ENCODE measurements at regions not wholly inside any gene's neighbourhood (a gene's known extent, or its start where the extent isn't known, plus 50 kb on each side); places are given as distances from the start of the nearest gene placed in this dataset.

GRCh38 chr5:114949756-114950155 lies 220.0 kb downstream of the TRIM36 start:
- no TSS peak for BruUV-seq (replicated peaks)
- Histone ChIP-seq H3K4me2 (ENCODE audit: control insufficient read depth, insufficient read depth) (no peak overlapping the region), H3K79me2 (ENCODE audit: control insufficient read depth, insufficient read depth, low read length) (no peaks in the 10 kb centered on the region), H3K9me3 (replicated peaks; ENCODE audit: control insufficient read depth, insufficient read depth, low read length) (no peaks in the 10 kb centered on the region; the same call in 2 of the 3 replicates), H2AFZ (ENCODE audit: control insufficient read depth, low read depth, low read length) (no peak overlapping the region), H3K9ac (ENCODE audit: control insufficient read depth, insufficient read depth, low read length) (no peak overlapping the region), H4K20me1 (ENCODE audit: control insufficient read depth, insufficient read depth) (no peaks in the 10 kb centered on the region), H3K27me3 (replicated peaks in 1 of 2; ENCODE audit: control insufficient read depth in 2 of 2, insufficient read depth in 2 of 2, low read length in 1 of 2) (no peaks in the 10 kb centered on the region), H3K4me1 (ENCODE audit: control insufficient read depth, insufficient read depth, low read length) (no peaks in the 10 kb centered on the region), H3K27ac (ENCODE audit: control insufficient read depth, insufficient read depth) (no peak overlapping the region), H3K36me3 (ENCODE audit: control insufficient read depth in 2 of 2, insufficient read depth in 2 of 2, low read length in 1 of 2) (no peaks in the 10 kb centered on the region), H3K4me3 (no peak overlapping the region)
- FAIRE-seq, result no peak
- SMC1A ChIA-PET (ENCODE audit: uncharacterized antibody, unreplicated experiment), result interaction anchor here (0.6 to 1.6 kb wide), 3 partner anchors 21 to 584 kb away, joined by 3 to 4 read pairs (median 3); no protein-coding TSS in a partner anchor
- no peak for DNase-seq (ENCODE audit: low read depth, low spot score)
- in situ Hi-C loops (cut with MboI) (no loop called here), intact Hi-C loops (cut with micrococcal nuclease; ENCODE audit: unreplicated experiment) (no loop called here)
- ATAC-seq, result no peak
- RAD21 ChIA-PET (ENCODE audit: unreplicated experiment), result no interaction called here
- CTCF ChIA-PET, result no interaction called here
- no peak for TF ChIP-seq SREBF1 (IDR thresholded peaks at IDR 0.05; ENCODE audit: low read length)
- no peak for TF ChIP-seq NFYA (IDR thresholded peaks at IDR 0.05; ENCODE audit: borderline replicate concordance, low read depth, low read length)
- TF ChIP-seq IRF5 (IDR thresholded peaks at IDR 0.05; ENCODE audit: borderline replicate concordance), result no peak
- no peak for TF ChIP-seq ZSCAN29 (IDR thresholded peaks at IDR 0.05)
- TF ChIP-seq IKZF2 (IDR thresholded peaks at IDR 0.05), result no peak
- TF ChIP-seq DPF2 (IDR thresholded peaks at IDR 0.05), result no peak
- TF ChIP-seq YY1 (IDR thresholded peaks at IDR 0.05; ENCODE audit: low read depth, low read length), result no peak
- TF ChIP-seq, protein P1, sequence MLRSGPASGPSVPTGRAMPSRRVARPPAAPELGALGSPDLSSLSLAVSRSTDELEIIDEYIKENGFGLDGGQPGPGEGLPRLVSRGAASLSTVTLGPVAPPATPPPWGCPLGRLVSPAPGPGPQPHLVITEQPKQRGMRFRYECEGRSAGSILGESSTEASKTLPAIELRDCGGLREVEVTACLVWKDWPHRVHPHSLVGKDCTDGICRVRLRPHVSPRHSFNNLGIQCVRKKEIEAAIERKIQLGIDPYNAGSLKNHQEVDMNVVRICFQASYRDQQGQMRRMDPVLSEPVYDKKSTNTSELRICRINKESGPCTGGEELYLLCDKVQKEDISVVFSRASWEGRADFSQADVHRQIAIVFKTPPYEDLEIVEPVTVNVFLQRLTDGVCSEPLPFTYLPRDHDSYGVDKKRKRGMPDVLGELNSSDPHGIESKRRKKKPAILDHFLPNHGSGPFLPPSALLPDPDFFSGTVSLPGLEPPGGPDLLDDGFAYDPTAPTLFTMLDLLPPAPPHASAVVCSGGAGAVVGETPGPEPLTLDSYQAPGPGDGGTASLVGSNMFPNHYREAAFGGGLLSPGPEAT (IDR thresholded peaks at IDR 0.05; ENCODE audit: low read depth), result no peak
- TF ChIP-seq, protein P2, sequence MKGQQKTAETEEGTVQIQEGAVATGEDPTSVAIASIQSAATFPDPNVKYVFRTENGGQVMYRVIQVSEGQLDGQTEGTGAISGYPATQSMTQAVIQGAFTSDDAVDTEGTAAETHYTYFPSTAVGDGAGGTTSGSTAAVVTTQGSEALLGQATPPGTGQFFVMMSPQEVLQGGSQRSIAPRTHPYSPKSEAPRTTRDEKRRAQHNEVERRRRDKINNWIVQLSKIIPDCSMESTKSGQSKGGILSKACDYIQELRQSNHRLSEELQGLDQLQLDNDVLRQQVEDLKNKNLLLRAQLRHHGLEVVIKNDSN (IDR thresholded peaks at IDR 0.05; ENCODE audit: borderline replicate concordance, extremely low read length, insufficient read depth, low read depth, low read length), result no peak
- TF ChIP-seq ZNF592 (IDR thresholded peaks at IDR 0.05), result no peak
- no peak for TF ChIP-seq WRNIP1 (IDR thresholded peaks at IDR 0.05; ENCODE audit: borderline replicate concordance, low read depth, low read length)
- TF ChIP-seq ZNF274 (IDR thresholded peaks at IDR 0.05; ENCODE audit: insufficient read depth, insufficient read length), result no peak
- TF ChIP-seq SPI1 (IDR thresholded peaks at IDR 0.05; ENCODE audit: borderline replicate concordance, insufficient read depth, low read depth, low read length), result no peak
- POLR2A ChIA-PET, result no interaction called here
